ENCODE measurements at regions not wholly inside any gene's neighbourhood (a gene's known extent, or its start where the extent isn't known, plus 50 kb on each side); places are given as distances from the start of the nearest gene placed in this dataset.

- TF ChIP-seq CTCF (IDR thresholded peaks at IDR 0.05): no peak
- Histone ChIP-seq H3K27ac (no peak overlapping the region), H3K4me3 (no peak overlapping the region)
- DNase-seq (ENCODE audit: low spot score): no peak
Observed at GRCh38 chrX:68937581-68937980, 108.8 kb downstream of the EFNB1 start.

- H3K4me3 ChIP-seq: no peak overlapping the region
- peak overlapping the region in 1 of 2 donors; percentile 46 for H3K27ac ChIP-seq
- no peak for TF ChIP-seq CTCF (IDR thresholded peaks at IDR 0.05)
- peak; percentile 59 for DNase-seq (ENCODE audit: low spot score)
Observed at GRCh38 chrX:68936608-68937007, 107.8 kb downstream of the EFNB1 start.

- Histone ChIP-seq H3K27ac (no peak overlapping the region), H3K4me3 (no peak overlapping the region)
- no peak for TF ChIP-seq CTCF (IDR thresholded peaks at IDR 0.05)
- DNase-seq (ENCODE audit: low spot score): peak; percentile 45
Observed at GRCh38 chrX:68936126-68936525, 107.3 kb downstream of the EFNB1 start.

GRCh38 chrX:68935362-68935761, 106.5 kb downstream of the EFNB1 start:
- no peak overlapping the region for H3K4me3 ChIP-seq
- DNase-seq (ENCODE audit: low spot score): peak; percentile 36
- TF ChIP-seq CTCF (IDR thresholded peaks at IDR 0.05): no peak
- peak overlapping the region in 1 of 2 donors; percentile 32 for H3K27ac ChIP-seq

GRCh38 chrX:68934922-68935321, 106.1 kb downstream of the EFNB1 start:
- DNase-seq (ENCODE audit: low spot score): peak; percentile 12
- H3K27ac ChIP-seq: no peak overlapping the region
- no peak overlapping the region for H3K4me3 ChIP-seq
- TF ChIP-seq CTCF (IDR thresholded peaks at IDR 0.05): no peak

GRCh38 chrX:68934421-68934820, 105.6 kb downstream of the EFNB1 start:
- no peak overlapping the region for H3K27ac ChIP-seq
- H3K4me3 ChIP-seq: no peak overlapping the region
- peak; percentile 63 for DNase-seq (ENCODE audit: low spot score)
- TF ChIP-seq CTCF (IDR thresholded peaks at IDR 0.05): no peak

GRCh38 chrX:68932611-68933010, 103.8 kb downstream of the EFNB1 start:
- TF ChIP-seq CTCF (IDR thresholded peaks at IDR 0.05): no peak
- no peak for DNase-seq (ENCODE audit: low spot score)
- H3K27ac ChIP-seq: peak overlapping the region in 1 of 2 donors; percentile 22

More at GRCh38 chrX:68932611-68933010, 103.8 kb downstream of the EFNB1 start:
- no peak overlapping the region for H3K4me3 ChIP-seq

All from coronary artery (tissue), 2 donors.